B cell (primary cell): ENCODE measurements at regions not wholly inside any gene's neighbourhood (a gene's known extent, or its start where the extent isn't known, plus 50 kb on each side); places are given as distances from the start of the nearest gene placed in this dataset.

Experiments used
- ATAC-seq: fragments of 200-7000 bp; cut with Tn5 transposase; one replicate; pipeline ENCODE4 v1.10.0; 2021; ENCODE audit warnings: low read depth, mild to moderate bottlenecking, moderate number of reproducible peaks, moderate library complexity
- CTCF ChIA-PET: fragments of 350-600 bp; sonication (Branson Sonifier 250); formaldehyde crosslinking; loops from one replicate; lab custom pipeline; 2021; ENCODE audit warnings: antibody characterized with exemption, inconsistent platforms; lab: Charles Lee
- POLR2A ChIA-PET: fragments of 350-600 bp; sonication (Branson Sonifier 250); formaldehyde crosslinking; loops from one replicate; lab custom pipeline; 2021; ENCODE audit warnings: antibody characterized with exemption; lab: Charles Lee
- DNase-seq: peaks from one replicate; pipeline ENCODE4 v3.0.0; 2013
- H2AFZ ChIP-seq: 2 replicates; pipeline ENCODE4 v1.6.1; 2012; ENCODE audit warnings: mild to moderate bottlenecking, low read depth, low read length; ENCODE audit not compliant: insufficient read depth, poor library complexity, severe bottlenecking
- H3K27ac ChIP-seq, 2 donors: 1 replicate in 1 of 2; 2 replicates in 1 of 2; pipeline ENCODE4 v1.5.1; 2012 to 2013; ENCODE audit warnings: low read length in 2 of 2, mild to moderate bottlenecking in 2 of 2, moderate library complexity in 1 of 2
- H3K27me3 ChIP-seq, 4 experiments: fragments of 200-600 bp in 1 of 4; sonication (generic) in 1 of 4; replicated peaks in 1 of 4; 1 replicate in 2 of 4; 2 replicates in 2 of 4; pipeline versions ENCODE4 v1.6.1 to v1.7.0; 2013 to 2016; ENCODE audit warnings: low read length in 3 of 4, mild to moderate bottlenecking in 2 of 4, mixed read lengths in 1 of 4, moderate library complexity in 1 of 4; ENCODE audit not compliant: insufficient read depth in 4 of 4, control insufficient read depth in 3 of 4; ENCODE audit errors: control extremely low read depth in 1 of 4
- H3K36me3 ChIP-seq, 2 experiments: replicated peaks in 1 of 2; 1 replicate in 1 of 2; 2 replicates in 1 of 2; pipeline versions ENCODE4 v1.6.1 to v1.7.1; 2013; ENCODE audit warnings: low read length in 1 of 2; ENCODE audit not compliant: insufficient read depth in 2 of 2, control insufficient read depth in 1 of 2; ENCODE audit errors: control extremely low read depth in 1 of 2, extremely low read depth in 1 of 2
- H3K4me1 ChIP-seq, 2 donors: fragments of 200-600 bp in 1 of 2; sonication (generic) in 1 of 2; 1 replicate in 1 of 2; 2 replicates in 1 of 2; pipeline versions ENCODE4 v1.5.1 to v1.6.1; 2013 to 2017; ENCODE audit warnings: low read length in 2 of 2; ENCODE audit not compliant: control insufficient read depth in 2 of 2, insufficient read depth in 2 of 2
- H3K4me2 ChIP-seq: replicated peaks from 2 replicates; pipeline ENCODE3; 2012; ENCODE audit warnings: mild to moderate bottlenecking, low read depth, low read length; ENCODE audit not compliant: poor library complexity, severe bottlenecking
- H3K4me3 ChIP-seq, 5 experiments: fragments of 200-600 bp in 1 of 5; sonication (generic) in 1 of 5; 1 replicate in 3 of 5; 2 replicates in 2 of 5; pipeline versions ENCODE4 v1.5.1 to v1.7.0; 2011 to 2016; ENCODE audit warnings: low read length in 4 of 5, mild to moderate bottlenecking in 4 of 5, low read depth in 2 of 5, control low read depth in 1 of 5, moderate library complexity in 1 of 5; ENCODE audit not compliant: insufficient read depth in 1 of 5; ENCODE audit errors: control extremely low read depth in 1 of 5, extremely low read depth in 1 of 5
- H3K79me2 ChIP-seq: fragments of 200-600 bp; sonication (generic); one replicate; pipeline ENCODE4 v1.6.0; 2016; ENCODE audit warnings: low read length; ENCODE audit not compliant: control insufficient read depth, insufficient read depth
- H3K9ac ChIP-seq: fragments of 200-600 bp; sonication (generic); 2 replicates; pipeline ENCODE4 v1.6.1; 2017; ENCODE audit warnings: mild to moderate bottlenecking, low read length, moderate library complexity
- H3K9me3 ChIP-seq, 3 donors: one replicate each; pipeline versions ENCODE4 v1.6.1 to v1.7.1; 2013; ENCODE audit warnings: low read length in 2 of 3; ENCODE audit not compliant: control insufficient read depth in 2 of 3, insufficient read depth in 1 of 3; ENCODE audit errors: control extremely low read depth in 1 of 3
- H4K20me1 ChIP-seq: 2 replicates; pipeline ENCODE4 v1.6.0; 2012; ENCODE audit warnings: mild to moderate bottlenecking, low read length; ENCODE audit not compliant: insufficient read depth, control insufficient read depth, poor library complexity, severe bottlenecking
- H3K27ac Mint-ChIP-seq: one replicate; pipeline ENCODE4 v1.8.0; 2021; ENCODE audit warnings: mixed read lengths
- H3K27me3 Mint-ChIP-seq: one replicate; pipeline ENCODE4 v1.8.0; 2021; ENCODE audit warnings: mixed read lengths
- H3K4me1 Mint-ChIP-seq: one replicate; pipeline ENCODE4 v1.8.0; 2021; ENCODE audit warnings: mixed read lengths
- H3K4me3 Mint-ChIP-seq: one replicate; pipeline ENCODE4 v1.8.0; 2021; ENCODE audit warnings: mixed read lengths
- H3K9me3 Mint-ChIP-seq: one replicate; pipeline ENCODE4 v1.8.0; 2022; ENCODE audit warnings: mixed read lengths; ENCODE audit not compliant: insufficient read depth
- EZH2 ChIP-seq: IDR thresholded peaks from 2 replicates; pipeline ENCODE4 v1.6.1; 2012; ENCODE audit warnings: borderline replicate concordance, low read depth, mild to moderate bottlenecking, moderate library complexity, low read length; ENCODE audit not compliant: insufficient read depth, poor library complexity, severe bottlenecking
- WGBS: methylation state at CpG from one replicate; pipeline ENCODE4 v1.1.5; 2013; ENCODE audit warnings: missing lambda C conversion rate; ENCODE audit not compliant: insufficient coverage; 5-methylcytosine and 5-hydroxymethylcytosine counted together
- intact Hi-C: fragments of 100-400 bp; cut with micrococcal nuclease; formaldehyde crosslinking; loops from one replicate; pipeline ENCODE4 v1.10.0; 2022
- TF ChIP-seq, protein P1 (sequence below): fragments of 200-600 bp; IDR thresholded peaks from one replicate; pipeline ENCODE4 v1.8.0; 2022; ENCODE audit warnings: antibody characterized with exemption, mild to moderate bottlenecking

DNA sequence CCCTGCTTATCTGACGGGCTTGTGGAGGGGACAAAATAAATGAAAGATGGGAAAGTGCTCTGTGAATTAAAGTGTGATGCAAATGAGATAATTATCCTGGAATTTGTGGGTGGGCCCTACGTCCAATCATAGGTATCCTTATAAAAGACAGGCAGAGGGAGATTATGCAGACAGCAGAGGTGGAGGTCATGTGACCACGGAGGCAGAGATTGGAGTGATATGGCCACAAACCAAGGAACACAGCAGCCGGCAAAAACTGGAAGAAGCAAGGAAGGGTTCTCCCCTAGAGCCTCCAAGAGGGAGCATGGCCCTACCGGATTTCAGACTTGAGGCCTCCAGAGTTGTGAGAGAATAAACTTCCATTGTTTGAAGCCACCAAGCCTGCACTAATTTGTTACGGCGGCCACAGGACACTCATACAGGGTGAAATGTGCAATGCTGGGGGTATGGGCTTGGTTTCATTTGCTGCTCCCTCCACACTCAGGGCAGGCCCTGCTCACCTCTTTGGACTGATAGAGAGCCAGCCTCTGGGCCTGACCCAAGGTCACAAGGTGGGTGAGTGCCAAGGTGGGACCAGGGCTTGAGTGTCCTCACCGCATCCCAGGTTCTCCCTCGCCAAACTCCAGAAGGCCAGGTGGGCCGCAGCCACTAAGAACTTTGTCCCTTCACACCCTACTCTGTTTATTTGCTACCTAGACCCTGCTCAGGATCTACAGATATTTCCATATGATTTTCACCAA lies 149.6 kb upstream of the TNRC6C start:
- H3K4me2 ChIP-seq = no peak overlapping the region
- Mint-ChIP-seq H3K27me3 (peaks cover 16% of the 10 kb centered on the region), H3K4me3 (no peak overlapping the region), H3K9me3 (no peaks in the 10 kb centered on the region), H3K27ac (no peak overlapping the region), H3K4me1 (no peaks in the 10 kb centered on the region)
- no peak overlapping the region for H2AFZ ChIP-seq
- peaks cover 0 to 5% (median 0%) of the 10 kb centered on the region in 3 donors for H3K9me3 ChIP-seq
- whole genome bisulfite sequencing = 82% methylated on average over 5 of the region's 10 CpGs
- H3K36me3 ChIP-seq = no peaks in the 10 kb centered on the region
- H3K4me1 ChIP-seq = no peaks in the 10 kb centered on the region
- no peak for TF ChIP-seq EZH2
- TF ChIP-seq, protein P1, sequence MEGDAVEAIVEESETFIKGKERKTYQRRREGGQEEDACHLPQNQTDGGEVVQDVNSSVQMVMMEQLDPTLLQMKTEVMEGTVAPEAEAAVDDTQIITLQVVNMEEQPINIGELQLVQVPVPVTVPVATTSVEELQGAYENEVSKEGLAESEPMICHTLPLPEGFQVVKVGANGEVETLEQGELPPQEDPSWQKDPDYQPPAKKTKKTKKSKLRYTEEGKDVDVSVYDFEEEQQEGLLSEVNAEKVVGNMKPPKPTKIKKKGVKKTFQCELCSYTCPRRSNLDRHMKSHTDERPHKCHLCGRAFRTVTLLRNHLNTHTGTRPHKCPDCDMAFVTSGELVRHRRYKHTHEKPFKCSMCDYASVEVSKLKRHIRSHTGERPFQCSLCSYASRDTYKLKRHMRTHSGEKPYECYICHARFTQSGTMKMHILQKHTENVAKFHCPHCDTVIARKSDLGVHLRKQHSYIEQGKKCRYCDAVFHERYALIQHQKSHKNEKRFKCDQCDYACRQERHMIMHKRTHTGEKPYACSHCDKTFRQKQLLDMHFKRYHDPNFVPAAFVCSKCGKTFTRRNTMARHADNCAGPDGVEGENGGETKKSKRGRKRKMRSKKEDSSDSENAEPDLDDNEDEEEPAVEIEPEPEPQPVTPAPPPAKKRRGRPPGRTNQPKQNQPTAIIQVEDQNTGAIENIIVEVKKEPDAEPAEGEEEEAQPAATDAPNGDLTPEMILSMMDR = no peak
- ATAC-seq (no peak), DNase-seq (no peak)
- intact Hi-C loops = no loop called here
- no peak overlapping the region for H3K4me3 ChIP-seq
- POLR2A ChIA-PET = no interaction called here
- CTCF ChIA-PET = no interaction called here
- no peaks in the 10 kb centered on the region for H4K20me1 ChIP-seq
- H3K9ac ChIP-seq = no peak overlapping the region
- no peak overlapping the region for H3K27ac ChIP-seq
- H3K79me2 ChIP-seq = no peaks in the 10 kb centered on the region
- peaks cover 0 to 9% (median under 1%) of the 10 kb centered on the region in 4 experiments for H3K27me3 ChIP-seq

GRCh38 chr17:77809814-77810213 lies 148.7 kb upstream of the TNRC6C start:
- POLR2A ChIA-PET = no interaction called here
- no peak overlapping the region for H2AFZ ChIP-seq
- no peak overlapping the region for H3K9ac ChIP-seq
- no peak for TF ChIP-seq EZH2
- TF ChIP-seq, protein P1 = no peak
- H3K27ac ChIP-seq = no peak overlapping the region
- peaks cover 0 to 6% (median 2%) of the 10 kb centered on the region in 4 experiments for H3K27me3 ChIP-seq
- peaks cover 10% of the 10 kb centered on the region for H3K27me3 Mint-ChIP-seq
- no peaks in the 10 kb centered on the region for H3K79me2 ChIP-seq
- intact Hi-C loops = no loop called here
- CTCF ChIA-PET = no interaction called here
- no peak for ATAC-seq
- peaks cover 0 to 5% (median 0%) of the 10 kb centered on the region in 3 donors for H3K9me3 ChIP-seq
- H3K4me3 ChIP-seq = no peak overlapping the region
- H3K36me3 ChIP-seq = no peaks in the 10 kb centered on the region
- H3K4me3 Mint-ChIP-seq = no peak overlapping the region
- DNase-seq = no peak
- no peaks in the 10 kb centered on the region for H4K20me1 ChIP-seq
- no peaks in the 10 kb centered on the region for H3K4me1 ChIP-seq
- H3K4me1 Mint-ChIP-seq = no peaks in the 10 kb centered on the region
- WGBS = 74% methylated on average over 2 of the region's 2 CpGs
- H3K27ac Mint-ChIP-seq = no peak overlapping the region
- no peaks in the 10 kb centered on the region for H3K9me3 Mint-ChIP-seq
- H3K4me2 ChIP-seq = no peak overlapping the region
